Endothelial cell of umbilical vein (primary cell): ENCODE measurements at regions not wholly inside any gene's neighbourhood (a gene's known extent, or its start where the extent isn't known, plus 50 kb on each side); places are given as distances from the start of the nearest gene placed in this dataset.

Source experiments
- EZH2 ChIP-seq: IDR thresholded peaks from 2 replicates; pipeline ENCODE4 v1.6.1; 2012; ENCODE audit warnings: borderline replicate concordance, low read depth, mild to moderate bottlenecking, moderate library complexity, low read length, inconsistent platforms; ENCODE audit not compliant: severe bottlenecking
- FOS ChIP-seq: IDR thresholded peaks from 2 replicates; pipeline ENCODE4 v1.6.1; 2011; ENCODE audit warnings: mild to moderate bottlenecking, low read length, moderate library complexity, borderline replicate concordance; ENCODE audit not compliant: insufficient read depth
- GATA2 ChIP-seq: IDR thresholded peaks from 2 replicates; pipeline ENCODE4 v1.7.0; 2011; ENCODE audit warnings: low read depth, mild to moderate bottlenecking, moderate library complexity, mixed read lengths, low read length; ENCODE audit not compliant: insufficient read length, insufficient read depth
- JUN ChIP-seq: IDR thresholded peaks from 2 replicates; pipeline ENCODE4 v1.6.1; 2011; ENCODE audit warnings: borderline replicate concordance, low read depth; ENCODE audit not compliant: insufficient read length, insufficient read depth
- MYC ChIP-seq: IDR thresholded peaks from one replicate; pipeline ENCODE4 v1.6.1; 2011; ENCODE audit warnings: mild to moderate bottlenecking, low read depth, low read length
- POLR2A ChIP-seq: IDR thresholded peaks from 2 replicates; pipeline ENCODE4 v1.6.1; 2012; ENCODE audit warnings: low read depth, mild to moderate bottlenecking, control low read depth, low read length
- POLR2AphosphoS5 ChIP-seq: IDR thresholded peaks from 2 replicates; pipeline ENCODE4 v1.6.1; 2012; ENCODE audit warnings: low read depth, mild to moderate bottlenecking, control low read depth, low read length, moderate library complexity; ENCODE audit not compliant: insufficient read depth
- TF ChIP-seq, protein P1 (sequence below), 2 donors: IDR thresholded peaks; 1 replicate in 1 of 2; 2 replicates in 1 of 2; pipeline ENCODE4 v1.5.1; 2011; ENCODE audit warnings: low read length in 2 of 2, mild to moderate bottlenecking in 2 of 2, moderate library complexity in 2 of 2, control low read depth in 1 of 2, inconsistent platforms in 1 of 2, low read depth in 1 of 2; ENCODE audit not compliant: insufficient read depth in 1 of 2; ENCODE audit errors: extremely low read depth in 1 of 2
- TF ChIP-seq, protein P2 (sequence below): IDR thresholded peaks from 2 replicates; pipeline ENCODE4 v1.6.1; 2011; ENCODE audit not compliant: insufficient read depth, insufficient read length

- TF ChIP-seq, protein P1, sequence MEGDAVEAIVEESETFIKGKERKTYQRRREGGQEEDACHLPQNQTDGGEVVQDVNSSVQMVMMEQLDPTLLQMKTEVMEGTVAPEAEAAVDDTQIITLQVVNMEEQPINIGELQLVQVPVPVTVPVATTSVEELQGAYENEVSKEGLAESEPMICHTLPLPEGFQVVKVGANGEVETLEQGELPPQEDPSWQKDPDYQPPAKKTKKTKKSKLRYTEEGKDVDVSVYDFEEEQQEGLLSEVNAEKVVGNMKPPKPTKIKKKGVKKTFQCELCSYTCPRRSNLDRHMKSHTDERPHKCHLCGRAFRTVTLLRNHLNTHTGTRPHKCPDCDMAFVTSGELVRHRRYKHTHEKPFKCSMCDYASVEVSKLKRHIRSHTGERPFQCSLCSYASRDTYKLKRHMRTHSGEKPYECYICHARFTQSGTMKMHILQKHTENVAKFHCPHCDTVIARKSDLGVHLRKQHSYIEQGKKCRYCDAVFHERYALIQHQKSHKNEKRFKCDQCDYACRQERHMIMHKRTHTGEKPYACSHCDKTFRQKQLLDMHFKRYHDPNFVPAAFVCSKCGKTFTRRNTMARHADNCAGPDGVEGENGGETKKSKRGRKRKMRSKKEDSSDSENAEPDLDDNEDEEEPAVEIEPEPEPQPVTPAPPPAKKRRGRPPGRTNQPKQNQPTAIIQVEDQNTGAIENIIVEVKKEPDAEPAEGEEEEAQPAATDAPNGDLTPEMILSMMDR (IDR thresholded peaks at IDR 0.05; ENCODE audit: extremely low read depth in 1 of 2, insufficient read depth in 1 of 2, low read depth in 1 of 2, low read length in 2 of 2), result no peak
- TF ChIP-seq EZH2 (no peak), POLR2AphosphoS5 (no peak), POLR2A (no peak), MYC (no peak), FOS (no peak), GATA2 (no peak), JUN (no peak)
- TF ChIP-seq, protein P2, sequence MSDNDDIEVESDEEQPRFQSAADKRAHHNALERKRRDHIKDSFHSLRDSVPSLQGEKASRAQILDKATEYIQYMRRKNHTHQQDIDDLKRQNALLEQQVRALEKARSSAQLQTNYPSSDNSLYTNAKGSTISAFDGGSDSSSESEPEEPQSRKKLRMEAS, result no peak
These were observed 250.9 kb downstream of the TINAG start for GRCh38 chr6:54559136-54559535.
